ENCODE measurements at regions not wholly inside any gene's neighbourhood (a gene's known extent, or its start where the extent isn't known, plus 50 kb on each side); places are given as distances from the start of the nearest gene placed in this dataset.

GRCh38 chr18:14189858-14190257 is 57.6 kb upstream of the ZNF519 start:
- no peak for TF ChIP-seq POU5F1 (IDR thresholded peaks at IDR 0.05; ENCODE audit: low read depth, low read length)
- TF ChIP-seq CHD2 (IDR thresholded peaks at IDR 0.05; ENCODE audit: low read length) = no peak
- no peak for TF ChIP-seq KDM4A (IDR thresholded peaks at IDR 0.05; ENCODE audit: low read depth, low read length, severe bottlenecking)
- no peak for TF ChIP-seq POLR2AphosphoS5 (IDR thresholded peaks at IDR 0.05; ENCODE audit: low read depth, low read length)
- TF ChIP-seq TBP (IDR thresholded peaks at IDR 0.05; ENCODE audit: low read depth, low read length) = no peak
- TF ChIP-seq HDAC6 (IDR thresholded peaks at IDR 0.05; ENCODE audit: low read depth, low read length) = no peak
- no peak for TF ChIP-seq NANOG (IDR thresholded peaks at IDR 0.05; ENCODE audit: insufficient read depth, low read depth, low read length, poor library complexity, severe bottlenecking)
- no peak for TF ChIP-seq GABPA (IDR thresholded peaks at IDR 0.05; ENCODE audit: borderline replicate concordance, insufficient read depth, low read length)
- TF ChIP-seq SUZ12 (IDR thresholded peaks at IDR 0.05; ENCODE audit: low read length) = no peak
- TF ChIP-seq CEBPB (IDR thresholded peaks at IDR 0.05; ENCODE audit: low read depth, low read length) = no peak
- no peak for TF ChIP-seq CTBP2 (IDR thresholded peaks at IDR 0.05; ENCODE audit: borderline replicate concordance, insufficient read depth, insufficient read length, low read length)
- no peak for TF ChIP-seq RAD21 (IDR thresholded peaks at IDR 0.05 in 1 of 2, conservative IDR thresholded peaks at IDR 0.05 in 1 of 2; ENCODE audit: low read depth in 2 of 2, low read length in 2 of 2)
- no peak for TF ChIP-seq ZNF274 (IDR thresholded peaks at IDR 0.05; ENCODE audit: borderline replicate concordance, extremely low read depth, low read length)
- no peak overlapping the region for H3K27ac ChIP-seq (ENCODE audit: low read depth, low read length)

More at GRCh38 chr18:14189858-14190257, 57.6 kb upstream of the ZNF519 start:
- no peak overlapping the region for H3K56ac ChIP-seq (replicated peaks; ENCODE audit: insufficient read length, low read depth, low read length)
- H2AFZ ChIP-seq (ENCODE audit: low read length) = no peak overlapping the region
- no peak overlapping the region for H3K4me3 ChIP-seq (ENCODE audit: extremely low read depth in 1 of 4, insufficient read depth in 2 of 4, low read depth in 3 of 4, low read length in 4 of 4)
- no peaks in the 10 kb centered on the region for H4K20me1 ChIP-seq (replicated peaks in 1 of 2; ENCODE audit: control insufficient read depth in 1 of 2, insufficient read depth in 2 of 2, low read length in 2 of 2)
- H4K91ac ChIP-seq (replicated peaks; ENCODE audit: insufficient read length, low read length) = no peak overlapping the region
- no peaks in the 10 kb centered on the region for H3K23me2 ChIP-seq (ENCODE audit: low read depth, low read length)
- no peak overlapping the region for H2BK120ac ChIP-seq (replicated peaks; ENCODE audit: low read depth, low read length)
- WGBS, 2 experiments (ENCODE audit: extremely low coverage in 1 of 2, insufficient coverage in 1 of 2, insufficient read length in 1 of 2, insufficient replicate concordance in 2 of 2, low coverage in 1 of 2, low lambda C conversion rate in 2 of 2, missing lambda C conversion rate in 1 of 2) = 4% methylated on average over 1 of the region's 1 CpG; no CpG with 5 or more reads in 1 of the 2 experiments
- H2BK20ac ChIP-seq (ENCODE audit: low read length) = no peak overlapping the region
- H3K4ac ChIP-seq (replicated peaks; ENCODE audit: insufficient read length, low read depth, low read length) = no peak overlapping the region
- no peak overlapping the region for H2AK5ac ChIP-seq (ENCODE audit: low read depth, low read length)
- no peaks in the 10 kb centered on the region for H3K79me1 ChIP-seq (ENCODE audit: low read depth, low read length)
- no peak overlapping the region for H2BK5ac ChIP-seq (ENCODE audit: low read depth, low read length)
- no peaks in the 10 kb centered on the region for H3K36me3 ChIP-seq (ENCODE audit: control insufficient read depth in 2 of 4, insufficient read depth in 4 of 4, low read length in 3 of 4)
- H4K8ac ChIP-seq (ENCODE audit: extremely low read depth, insufficient read depth, low read length) = no peak overlapping the region
- no peaks in the 10 kb centered on the region for H3K79me2 ChIP-seq (ENCODE audit: control insufficient read depth in 1 of 2, insufficient read depth in 2 of 2, low read length in 2 of 2)
- no peaks in the 10 kb centered on the region for H3K27me3 ChIP-seq (replicated peaks in 1 of 4; ENCODE audit: control insufficient read depth in 3 of 4, extremely low read depth in 1 of 4, insufficient read depth in 3 of 4, low read length in 3 of 4)
- ChIA-PET POLR2A (ENCODE audit: partially characterized antibody) (no interaction called here), CTCF (ENCODE audit: partially characterized antibody) (no interaction called here)
- H3K4me1 ChIP-seq (replicated peaks in 1 of 4; ENCODE audit: control insufficient read depth in 3 of 4, insufficient read depth in 4 of 4, low read length in 3 of 4) = no peaks in the 10 kb centered on the region
- no peak overlapping the region for H3K23ac ChIP-seq (ENCODE audit: insufficient read length)
- FAIRE-seq = no peak
- H3K4me2 ChIP-seq (ENCODE audit: insufficient read depth in 1 of 2, low read depth in 2 of 2, low read length in 2 of 2) = no peak overlapping the region
- DNase-seq (ENCODE audit: low read depth in 1 of 2, low spot score in 2 of 2) = no peak
- no peak overlapping the region for H4K5ac ChIP-seq (ENCODE audit: insufficient read length, low read depth, low read length)
- H3K9ac ChIP-seq (replicated peaks in 1 of 4; ENCODE audit: extremely low read depth in 1 of 4, low read depth in 3 of 4, low read length in 3 of 4) = no peak overlapping the region
- H2BK15ac ChIP-seq (ENCODE audit: low read length) = no peak overlapping the region
- peaks cover 7 to 14% of the 10 kb centered on the region in 2 experiments; a peak in 1 of 4 replicates for H3K9me3 ChIP-seq (ENCODE audit: insufficient read depth in 2 of 2, low read depth in 1 of 2, low read length in 1 of 2)
- no peak overlapping the region for H3K18ac ChIP-seq (ENCODE audit: extremely low read depth, low read length)
- H3K14ac ChIP-seq (ENCODE audit: insufficient read length) = no peak overlapping the region
- no peak overlapping the region for H2BK12ac ChIP-seq (ENCODE audit: low read depth, low read length)

Data from H1 (cell line).